ENCODE measurements at regions not wholly inside any gene's neighbourhood (a gene's known extent, or its start where the extent isn't known, plus 50 kb on each side); places are given as distances from the start of the nearest gene placed in this dataset.

GRCh38 chr3:56989977-56990640 lies 70.4 kb upstream of the SPATA12 start:
- TF ChIP-seq CTCF (conservative IDR thresholded peaks at IDR 0.05) (no peak), EZH2 (IDR thresholded peaks at IDR 0.05; ENCODE audit: low read depth) (no peak)
